ENCODE measurements at regions not wholly inside any gene's neighbourhood (a gene's known extent, or its start where the extent isn't known, plus 50 kb on each side); places are given as distances from the start of the nearest gene placed in this dataset.

DNA sequence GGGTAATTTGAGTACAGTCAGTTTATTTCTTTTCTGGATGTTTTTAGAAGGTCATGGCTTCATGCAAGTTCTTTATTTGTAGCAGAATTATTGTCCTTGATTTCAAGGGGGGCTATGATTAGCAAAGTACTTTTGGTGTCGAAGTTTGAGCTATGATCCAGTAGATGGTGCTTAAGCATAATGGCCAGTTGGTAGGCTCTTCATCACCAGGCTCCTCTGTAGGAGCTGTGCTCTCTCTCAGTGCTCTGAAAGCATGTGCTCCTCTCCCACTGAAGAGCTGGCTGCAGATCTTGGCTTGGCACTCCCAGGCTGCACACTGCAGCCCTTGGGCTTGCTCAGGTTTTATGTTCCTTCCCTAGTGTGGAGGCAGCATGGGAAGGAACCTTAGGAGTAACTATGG lies 852.7 kb downstream of the LUZP2 start:
- TF ChIP-seq POLR2A (IDR thresholded peaks at IDR 0.05), result no peak
- TF ChIP-seq, protein P1, sequence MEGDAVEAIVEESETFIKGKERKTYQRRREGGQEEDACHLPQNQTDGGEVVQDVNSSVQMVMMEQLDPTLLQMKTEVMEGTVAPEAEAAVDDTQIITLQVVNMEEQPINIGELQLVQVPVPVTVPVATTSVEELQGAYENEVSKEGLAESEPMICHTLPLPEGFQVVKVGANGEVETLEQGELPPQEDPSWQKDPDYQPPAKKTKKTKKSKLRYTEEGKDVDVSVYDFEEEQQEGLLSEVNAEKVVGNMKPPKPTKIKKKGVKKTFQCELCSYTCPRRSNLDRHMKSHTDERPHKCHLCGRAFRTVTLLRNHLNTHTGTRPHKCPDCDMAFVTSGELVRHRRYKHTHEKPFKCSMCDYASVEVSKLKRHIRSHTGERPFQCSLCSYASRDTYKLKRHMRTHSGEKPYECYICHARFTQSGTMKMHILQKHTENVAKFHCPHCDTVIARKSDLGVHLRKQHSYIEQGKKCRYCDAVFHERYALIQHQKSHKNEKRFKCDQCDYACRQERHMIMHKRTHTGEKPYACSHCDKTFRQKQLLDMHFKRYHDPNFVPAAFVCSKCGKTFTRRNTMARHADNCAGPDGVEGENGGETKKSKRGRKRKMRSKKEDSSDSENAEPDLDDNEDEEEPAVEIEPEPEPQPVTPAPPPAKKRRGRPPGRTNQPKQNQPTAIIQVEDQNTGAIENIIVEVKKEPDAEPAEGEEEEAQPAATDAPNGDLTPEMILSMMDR (IDR thresholded peaks at IDR 0.05), result no peak
